ENCODE measurements at regions not wholly inside any gene's neighbourhood (a gene's known extent, or its start where the extent isn't known, plus 50 kb on each side); places are given as distances from the start of the nearest gene placed in this dataset.
"Not testable (repeated sequence)": the region's sequence is repeated elsewhere in the genome, so short reads cannot be mapped to it uniquely, and the experiment has no call there.

- TF ChIP-seq, protein P1, sequence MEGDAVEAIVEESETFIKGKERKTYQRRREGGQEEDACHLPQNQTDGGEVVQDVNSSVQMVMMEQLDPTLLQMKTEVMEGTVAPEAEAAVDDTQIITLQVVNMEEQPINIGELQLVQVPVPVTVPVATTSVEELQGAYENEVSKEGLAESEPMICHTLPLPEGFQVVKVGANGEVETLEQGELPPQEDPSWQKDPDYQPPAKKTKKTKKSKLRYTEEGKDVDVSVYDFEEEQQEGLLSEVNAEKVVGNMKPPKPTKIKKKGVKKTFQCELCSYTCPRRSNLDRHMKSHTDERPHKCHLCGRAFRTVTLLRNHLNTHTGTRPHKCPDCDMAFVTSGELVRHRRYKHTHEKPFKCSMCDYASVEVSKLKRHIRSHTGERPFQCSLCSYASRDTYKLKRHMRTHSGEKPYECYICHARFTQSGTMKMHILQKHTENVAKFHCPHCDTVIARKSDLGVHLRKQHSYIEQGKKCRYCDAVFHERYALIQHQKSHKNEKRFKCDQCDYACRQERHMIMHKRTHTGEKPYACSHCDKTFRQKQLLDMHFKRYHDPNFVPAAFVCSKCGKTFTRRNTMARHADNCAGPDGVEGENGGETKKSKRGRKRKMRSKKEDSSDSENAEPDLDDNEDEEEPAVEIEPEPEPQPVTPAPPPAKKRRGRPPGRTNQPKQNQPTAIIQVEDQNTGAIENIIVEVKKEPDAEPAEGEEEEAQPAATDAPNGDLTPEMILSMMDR (IDR thresholded peaks at IDR 0.05), result not testable (repeated sequence)
- not testable (repeated sequence) for TF ChIP-seq EZH2 (IDR thresholded peaks at IDR 0.05; ENCODE audit: borderline replicate concordance, insufficient read depth, low read depth, low read length, poor library complexity, severe bottlenecking)
Observed at GRCh38 chr7:118916120-118916519, 691.6 kb downstream of the ANKRD7 start.
